H1 (cell line): ENCODE measurements at regions not wholly inside any gene's neighbourhood (a gene's known extent, or its start where the extent isn't known, plus 50 kb on each side); places are given as distances from the start of the nearest gene placed in this dataset.

ENCODE experiments used
- CTCF ChIP-seq, 3 experiments: IDR thresholded peaks; 1 replicate in 2 of 3; 2 replicates in 1 of 3; pipeline versions ENCODE4 v1.5.1 to v1.6.1; 2011; ENCODE audit warnings: low read length in 3 of 3, mild to moderate bottlenecking in 3 of 3, inconsistent platforms in 2 of 3, low read depth in 1 of 3, moderate library complexity in 1 of 3; ENCODE audit not compliant: insufficient read depth in 1 of 3; ENCODE audit errors: control extremely low read depth in 1 of 3
- EGR1 ChIP-seq: IDR thresholded peaks from 2 replicates; pipeline ENCODE4 v1.6.1; 2011; ENCODE audit warnings: low read depth, low read length, borderline replicate concordance
- EZH2 ChIP-seq: fragments of 200-600 bp; sonication (generic); IDR thresholded peaks from 2 replicates; pipeline ENCODE4 v1.7.1; 2012; ENCODE audit warnings: low read depth, mild to moderate bottlenecking, moderate library complexity, low read length, inconsistent platforms; ENCODE audit not compliant: severe bottlenecking
- KDM1A ChIP-seq: fragments of 200-600, 300-600 bp; sonication (generic); IDR thresholded peaks from 2 replicates; pipeline ENCODE4 v1.7.1; 2016; ENCODE audit warnings: mild to moderate bottlenecking, low read length, borderline replicate concordance
- POLR2AphosphoS5 ChIP-seq: IDR thresholded peaks from 2 replicates; pipeline ENCODE4 v1.6.1; 2011; ENCODE audit warnings: low read depth, low read length
- SIN3A ChIP-seq, 2 experiments: IDR thresholded peaks in 1 of 2; conservative IDR thresholded peaks in 1 of 2; 2 replicates each; pipeline ENCODE4 v1.6.1; 2011 to 2012; ENCODE audit warnings: low read length in 2 of 2, improper control_type of control experiment in 1 of 2, low read depth in 1 of 2, mild to moderate bottlenecking in 1 of 2

DNA sequence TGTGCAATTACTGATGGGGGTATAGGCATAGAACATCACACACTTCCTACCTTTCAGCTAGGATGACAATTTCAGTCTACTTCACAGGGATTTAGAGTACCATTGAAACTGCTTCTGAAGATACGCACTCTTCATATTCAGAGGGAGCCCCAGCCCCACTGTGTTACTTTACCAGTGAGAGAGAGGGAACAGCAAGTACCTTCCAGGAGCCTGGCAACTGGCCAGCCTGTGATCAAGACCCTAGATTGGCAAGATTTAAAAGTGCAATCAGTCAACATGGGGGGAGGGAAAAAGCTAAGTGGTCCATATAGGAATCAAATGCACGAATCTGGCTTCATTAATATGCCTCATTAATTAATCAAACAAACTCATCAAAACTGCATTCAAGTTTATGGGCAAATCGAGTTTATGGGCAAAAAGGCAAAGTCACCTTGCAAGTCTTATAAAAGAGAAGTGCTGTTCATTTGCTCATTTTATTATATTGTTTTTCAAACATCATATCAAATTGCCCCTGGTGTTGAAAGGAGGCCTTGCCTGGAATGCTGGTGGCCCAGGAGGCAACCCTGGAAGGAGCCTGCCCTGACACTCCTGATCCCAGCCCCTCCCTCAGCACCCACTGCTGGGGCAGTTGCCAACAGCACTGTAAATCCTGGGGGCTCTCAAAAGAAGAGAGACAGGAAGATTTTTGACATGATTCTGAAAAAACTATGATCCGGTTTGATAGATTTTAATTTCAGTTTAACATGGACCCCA lies 184.9 kb upstream of the DPT start:
- TF ChIP-seq CTCF (IDR thresholded peaks at IDR 0.05; ENCODE audit: control extremely low read depth in 1 of 3, insufficient read depth in 1 of 3, low read depth in 1 of 3, low read length in 3 of 3) (no peak), POLR2AphosphoS5 (no peak), KDM1A (no peak), SIN3A (conservative IDR thresholded peaks at IDR 0.05 in 1 of 2, IDR thresholded peaks at IDR 0.05 in 1 of 2; ENCODE audit: low read depth in 1 of 2, low read length in 2 of 2) (no peak), EGR1 (no peak), EZH2 (no peak)
